Keratinocyte (primary cell): ENCODE measurements at regions not wholly inside any gene's neighbourhood (a gene's known extent, or its start where the extent isn't known, plus 50 kb on each side); places are given as distances from the start of the nearest gene placed in this dataset.

ENCODE experiments used
- DNase-seq: peaks from one replicate; pipeline ENCODE4 v3.0.0-alpha.2; 2011; ENCODE audit warnings: low read depth, missing footprints, low spot score
- FAIRE-seq: peaks from 2 replicates; lab custom pipeline; 2011; peaks lifted over from hg19 to GRCh38; lab: Jason Lieb, UNC
- H2AFZ ChIP-seq: 2 replicates; pipeline ENCODE4 v1.6.0; 2012; ENCODE audit warnings: low read length, control low read depth, inconsistent platforms; ENCODE audit not compliant: control insufficient read depth
- H3K27ac ChIP-seq: 2 replicates; pipeline ENCODE4 v1.5.1; 2011; ENCODE audit warnings: low read length; ENCODE audit not compliant: control insufficient read depth, insufficient read depth
- H3K27me3 ChIP-seq: 3 replicates; pipeline ENCODE4 v1.6.0; 2011; ENCODE audit warnings: low read length; ENCODE audit not compliant: control insufficient read depth, insufficient read depth; ENCODE audit errors: extremely low read depth
- H3K36me3 ChIP-seq, 2 experiments: 2 replicates in 1 of 2; 3 replicates in 1 of 2; pipeline ENCODE4 v1.5.1; 2011; ENCODE audit warnings: low read length in 2 of 2, mild to moderate bottlenecking in 1 of 2; ENCODE audit not compliant: control insufficient read depth in 2 of 2, insufficient read depth in 2 of 2; ENCODE audit errors: extremely low read depth in 1 of 2
- H3K4me1 ChIP-seq: 3 replicates; pipeline ENCODE4 v1.5.1; 2011; ENCODE audit warnings: low read length; ENCODE audit not compliant: control insufficient read depth, insufficient read depth; ENCODE audit errors: extremely low read depth
- H3K4me2 ChIP-seq: 3 replicates; pipeline ENCODE4 v1.6.0; 2011; ENCODE audit warnings: low read depth, low read length; ENCODE audit not compliant: control insufficient read depth, insufficient read depth; ENCODE audit errors: extremely low read depth
- H3K4me3 ChIP-seq, 3 experiments: fragments of 200-600 bp in 1 of 3; sonication (generic) in 1 of 3; 2 replicates in 2 of 3; 3 replicates in 1 of 3; pipeline ENCODE4 v1.5.1; 2011 to 2016; ENCODE audit warnings: low read length in 3 of 3, mild to moderate bottlenecking in 3 of 3, control low read depth in 2 of 3, inconsistent platforms in 1 of 3, low read depth in 1 of 3, mixed read lengths in 1 of 3, mixed run types in 1 of 3, moderate library complexity in 1 of 3; ENCODE audit not compliant: control insufficient read depth in 2 of 3, insufficient read depth in 2 of 3; ENCODE audit errors: extremely low read depth in 1 of 3
- H3K79me2 ChIP-seq: 2 replicates; pipeline ENCODE4 v1.6.0; 2012; ENCODE audit warnings: low read length; ENCODE audit not compliant: control insufficient read depth, insufficient read depth
- H3K9ac ChIP-seq: 3 replicates; pipeline ENCODE4 v1.6.0; 2011; ENCODE audit warnings: low read length; ENCODE audit not compliant: control insufficient read depth, insufficient read depth; ENCODE audit errors: extremely low read depth
- H3K9me1 ChIP-seq: 3 replicates; pipeline ENCODE4 v1.6.0; 2011; ENCODE audit warnings: low read length; ENCODE audit not compliant: control insufficient read depth, insufficient read depth; ENCODE audit errors: extremely low read depth
- H3K9me3 ChIP-seq: 2 replicates; pipeline ENCODE4 v1.5.1; 2012; ENCODE audit warnings: low read depth, low read length; ENCODE audit not compliant: control insufficient read depth
- H4K20me1 ChIP-seq: 3 replicates; pipeline ENCODE4 v1.6.0; 2011; ENCODE audit warnings: low read length; ENCODE audit not compliant: control insufficient read depth, insufficient read depth; ENCODE audit errors: extremely low read depth
- CTCF ChIP-seq, 3 experiments: IDR thresholded peaks in 1 of 3; conservative IDR thresholded peaks in 1 of 3; optimal IDR thresholded peaks in 1 of 3; 2 replicates in 2 of 3; 3 replicates in 1 of 3; pipeline versions ENCODE3 to v1.5.1; 2011; ENCODE audit warnings: low read length in 3 of 3, mild to moderate bottlenecking in 3 of 3, moderate library complexity in 2 of 3, control low read depth in 1 of 3, inconsistent platforms in 1 of 3; ENCODE audit not compliant: insufficient read depth in 2 of 3; ENCODE audit errors: extremely low read depth in 1 of 3
- EZH2 ChIP-seq: IDR thresholded peaks from one replicate; pipeline ENCODE4 v1.6.1; 2012; ENCODE audit warnings: inconsistent platforms, mild to moderate bottlenecking, low read length, moderate library complexity
- dilution Hi-C: fragments of 300-500 bp; cut with MboI; formaldehyde crosslinking; loops from one replicate; pipeline ENCODE4 v1.7.0; 2020; ENCODE audit warnings: low sequenced_read_pairs; ENCODE audit not compliant: extremely low pct_ligation_motif_present

DNA sequence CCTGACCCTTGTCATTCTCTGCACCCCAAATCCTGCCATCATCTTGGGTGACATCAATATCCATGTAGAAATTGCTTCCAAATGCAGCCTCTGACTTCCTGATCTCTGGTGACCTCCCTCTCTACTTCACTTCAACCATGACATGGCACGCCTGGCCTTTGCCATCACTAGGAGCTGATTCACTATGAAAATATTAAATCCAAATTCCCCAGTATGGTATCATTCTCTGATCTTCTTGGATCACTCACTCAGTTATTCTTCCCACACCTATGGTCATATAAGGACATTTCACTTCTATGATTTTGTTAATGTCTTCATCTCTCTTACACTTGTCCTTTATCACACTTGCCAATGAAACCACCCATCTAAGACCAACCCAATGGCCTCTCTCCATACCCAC lies 73.7 kb upstream of the ODAD2 start:
- TF ChIP-seq CTCF (optimal IDR thresholded peaks at IDR 0.05 in 1 of 3, IDR thresholded peaks at IDR 0.05 in 1 of 3, conservative IDR thresholded peaks at IDR 0.05 in 1 of 3; ENCODE audit: extremely low read depth in 1 of 3, insufficient read depth in 2 of 3, low read length in 3 of 3) (no peak), EZH2 (no peak)
- no peak overlapping the region for H2AFZ ChIP-seq
- no peak overlapping the region for H3K27ac ChIP-seq
- H3K4me3 ChIP-seq, result no peak overlapping the region
- no peaks in the 10 kb centered on the region for H4K20me1 ChIP-seq
- dilution Hi-C loops, result no loop called here
- no peaks in the 10 kb centered on the region for H3K36me3 ChIP-seq
- peaks cover 6% of the 10 kb centered on the region for H3K9me3 ChIP-seq
- no peaks in the 10 kb centered on the region for H3K4me1 ChIP-seq
- no peaks in the 10 kb centered on the region for H3K27me3 ChIP-seq
- no peak overlapping the region for H3K4me2 ChIP-seq
- no peak overlapping the region for H3K9ac ChIP-seq
- H3K79me2 ChIP-seq, result no peaks in the 10 kb centered on the region
- FAIRE-seq, result no peak
- H3K9me1 ChIP-seq, result no peaks in the 10 kb centered on the region
- DNase-seq, result no peak

DNA sequence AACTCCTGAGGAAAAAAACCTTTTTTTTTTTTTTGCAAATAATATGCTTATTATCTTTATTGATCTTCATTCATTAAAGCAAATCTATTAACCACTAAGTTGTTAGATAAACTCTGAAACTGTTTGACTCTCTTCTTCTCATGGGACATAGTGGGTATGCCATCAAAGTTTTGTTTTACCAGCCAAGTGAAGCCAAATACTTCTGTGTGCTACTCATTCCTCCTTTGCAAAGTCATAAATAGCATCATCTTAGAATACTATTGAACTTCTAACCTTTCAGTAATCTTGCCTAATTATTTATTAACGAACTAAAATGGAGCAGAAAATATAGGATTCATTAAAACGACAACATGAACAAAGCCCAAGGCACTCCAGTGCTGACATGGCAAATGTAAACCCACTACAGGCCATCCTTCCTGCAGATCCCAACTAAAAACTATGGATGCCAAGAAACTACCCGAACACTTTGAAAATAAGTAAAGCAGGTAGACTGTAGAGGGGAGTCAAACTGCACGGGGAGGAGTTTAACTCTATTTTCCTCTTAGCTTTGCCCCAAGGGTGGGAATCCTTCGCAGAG lies 61.2 kb upstream of the ODAD2 start:
- DNase-seq (no peak), FAIRE-seq (no peak)
- no peak overlapping the region for H2AFZ ChIP-seq
- H3K9me3 ChIP-seq, result no peaks in the 10 kb centered on the region
- no peak overlapping the region for H3K4me2 ChIP-seq
- H3K9me1 ChIP-seq, result no peaks in the 10 kb centered on the region
- no peak overlapping the region for H3K27ac ChIP-seq
- H3K36me3 ChIP-seq, result peaks cover 0 to 1% of the 10 kb centered on the region in 2 experiments
- H3K9ac ChIP-seq, result no peak overlapping the region
- dilution Hi-C loops, result no loop called here
- H3K4me1 ChIP-seq, result no peaks in the 10 kb centered on the region
- H3K79me2 ChIP-seq, result no peaks in the 10 kb centered on the region
- H3K27me3 ChIP-seq, result no peaks in the 10 kb centered on the region
- H4K20me1 ChIP-seq, result no peaks in the 10 kb centered on the region
- TF ChIP-seq CTCF (optimal IDR thresholded peaks at IDR 0.05 in 1 of 3, IDR thresholded peaks at IDR 0.05 in 1 of 3, conservative IDR thresholded peaks at IDR 0.05 in 1 of 3; ENCODE audit: extremely low read depth in 1 of 3, insufficient read depth in 2 of 3, low read length in 3 of 3), result no peak
- TF ChIP-seq EZH2, result no peak
- H3K4me3 ChIP-seq, result no peak overlapping the region
